ENCODE measurements at regions not wholly inside any gene's neighbourhood (a gene's known extent, or its start where the extent isn't known, plus 50 kb on each side); places are given as distances from the start of the nearest gene placed in this dataset.

DNA sequence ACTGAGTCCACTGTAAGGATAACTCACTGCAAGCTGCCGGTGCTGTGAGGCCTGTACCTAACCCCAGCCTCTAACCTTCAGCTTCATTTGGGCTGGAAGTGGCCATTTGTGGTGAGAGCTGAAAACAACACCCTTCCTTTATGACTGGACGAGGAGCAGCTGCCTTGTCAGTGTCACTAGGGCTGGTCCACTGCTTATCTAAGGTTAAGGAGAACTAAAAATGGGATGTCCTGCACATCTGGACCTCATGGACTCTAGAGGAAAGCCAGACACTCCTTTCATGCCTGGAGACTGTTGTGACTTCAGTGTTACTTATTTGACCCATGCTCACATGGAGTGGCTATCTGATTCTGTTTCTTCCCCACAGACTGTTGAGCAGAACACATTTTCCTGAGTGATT, 139.9 kb downstream of the ZNF518B start:
- 51 to 59% methylated on average over 2 of the region's 2 CpGs for WGBS, 2 donors
- no peak for TF ChIP-seq CTCF (IDR thresholded peaks at IDR 0.05)
- no peaks in the 10 kb centered on the region for H3K9me3 ChIP-seq
- no peak overlapping the region for H3K27ac ChIP-seq
- H3K4me3 ChIP-seq, result no peak overlapping the region
- ATAC-seq, result no peak
- H3K27me3 ChIP-seq, result peaks cover 0 to 2% (median 0%) of the 10 kb centered on the region in 7 donors
- intact Hi-C loops (cut with DNase I), result loop anchor here in 1 of 10 donors (5.0 kb wide), 1 partner anchor 50 kb away; no protein-coding TSS in a partner anchor
- no peaks in the 10 kb centered on the region for H3K4me1 ChIP-seq
- DNase-seq, result no peak
- H3K36me3 ChIP-seq, result no peaks in the 10 kb centered on the region

DNA sequence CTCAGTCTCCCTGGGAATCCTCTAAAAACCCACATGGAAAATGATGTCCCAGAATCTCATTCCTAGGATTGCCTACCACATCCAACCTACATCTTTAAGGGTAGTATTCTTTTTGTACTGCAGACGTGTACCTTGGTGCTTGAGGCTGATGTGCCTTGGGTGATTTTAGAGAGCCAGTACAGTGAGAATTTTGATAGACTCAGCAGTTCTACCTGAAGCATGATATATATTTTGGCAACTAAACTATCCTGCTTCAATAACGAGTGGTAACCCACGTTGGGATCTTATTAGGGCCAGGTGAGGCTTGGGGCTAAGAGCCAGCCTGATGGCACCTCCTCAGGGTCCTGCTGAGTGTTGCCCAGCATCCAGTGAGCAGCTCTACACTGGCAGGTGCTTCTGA, 140.4 kb downstream of the ZNF518B start:
- TF ChIP-seq CTCF (IDR thresholded peaks at IDR 0.05), result no peak
- H3K27me3 ChIP-seq, result peaks cover 0 to under 1% (median 0%) of the 10 kb centered on the region in 7 donors
- no peaks in the 10 kb centered on the region for H3K36me3 ChIP-seq
- no peaks in the 10 kb centered on the region for H3K4me1 ChIP-seq
- no peak overlapping the region for H3K4me3 ChIP-seq
- no peaks in the 10 kb centered on the region for H3K9me3 ChIP-seq
- H3K27ac ChIP-seq, result no peak overlapping the region
- WGBS, 2 donors, result 74 to 90% methylated on average over 3 of the region's 3 CpGs
- DNase-seq (no peak), ATAC-seq (no peak)
- intact Hi-C loops (cut with DNase I), result loop anchor here in 1 of 10 donors (5.0 kb wide), 1 partner anchor 50 kb away; no protein-coding TSS in a partner anchor

- WGBS, 2 donors, result 74 to 89% methylated on average over 4 of the region's 4 CpGs
These were observed 141.6 kb downstream of the ZNF518B start for GRCh38 chr4:10315638-10316037.

DNA sequence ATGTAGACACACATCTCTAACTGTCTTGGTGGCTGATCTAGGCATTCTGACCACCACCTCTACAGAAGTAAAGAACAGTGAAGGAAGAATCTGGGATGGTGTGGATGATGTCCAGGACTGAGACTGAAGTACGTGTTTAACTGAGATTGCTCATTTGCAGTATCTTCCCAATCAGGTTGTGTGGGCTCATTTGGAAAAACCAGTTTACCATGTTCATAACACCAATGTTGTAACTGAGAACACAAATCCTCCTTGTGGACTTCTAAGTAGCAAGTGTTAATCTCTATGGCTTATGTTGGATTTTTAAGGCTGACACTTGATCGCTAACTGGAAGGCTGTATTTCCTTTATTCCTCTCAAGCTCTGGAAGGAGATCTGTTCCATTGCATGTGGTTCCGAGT, 144.7 kb downstream of the ZNF518B start:
- Histone ChIP-seq H3K27ac (no peak overlapping the region), H3K27me3 (peaks cover 0 to 4% (median 0%) of the 10 kb centered on the region in 7 donors), H3K4me1 (no peaks in the 10 kb centered on the region), H3K9me3 (no peaks in the 10 kb centered on the region), H3K4me3 (no peak overlapping the region), H3K36me3 (no peaks in the 10 kb centered on the region)
- 86 to 87% methylated on average over 3 of the region's 3 CpGs for WGBS, 2 donors
- DNase-seq (no peak), ATAC-seq (no peak)
- no peak for TF ChIP-seq CTCF (IDR thresholded peaks at IDR 0.05)
- intact Hi-C loops (cut with DNase I), result no loop called here

More at GRCh38 chr4:10315638-10316037, 141.6 kb downstream of the ZNF518B start:
- DNase-seq (no peak), ATAC-seq (no peak)
- Histone ChIP-seq H3K4me1 (no peaks in the 10 kb centered on the region), H3K4me3 (no peak overlapping the region), H3K27me3 (no peaks in the 10 kb centered on the region), H3K9me3 (no peaks in the 10 kb centered on the region), H3K27ac (no peak overlapping the region), H3K36me3 (no peaks in the 10 kb centered on the region)
- TF ChIP-seq CTCF (IDR thresholded peaks at IDR 0.05), result no peak
- intact Hi-C loops (cut with DNase I), result loop anchor here in 1 of 10 donors (5.0 kb wide), 1 partner anchor 48 kb away; no protein-coding TSS in a partner anchor
